BJ (cell line): ENCODE measurements at regions not wholly inside any gene's neighbourhood (a gene's known extent, or its start where the extent isn't known, plus 50 kb on each side); places are given as distances from the start of the nearest gene placed in this dataset.

Experiments
- small RNA-seq: library from RNA; depleted of rRNA; stranded (forward); fragments of <200 nt; gene quantifications from one replicate; pipeline ENCODE3, GENCODE V24; 2012; ENCODE audit warnings: low replicate concordance, low read depth; ENCODE audit not compliant: insufficient read length

Small RNAs in the stretch of these regions (small RNA-seq; reads per million reads assigned to genes)
- 0.63 reads per million for gene RF00002
